Stimulated activated CD4-positive, alpha-beta T cell treated with anti-CD3 and anti-CD28 coated beads, Interleukin-15, amount 100 ng/mL, for 24 hours (primary cell): ENCODE measurements at regions not wholly inside any gene's neighbourhood (a gene's known extent, or its start where the extent isn't known, plus 50 kb on each side); places are given as distances from the start of the nearest gene placed in this dataset.
A peak's percentile ranks its signal among the peaks of the same experiment; 100 is the strongest.

Experiments
- DNase-seq: peaks from one replicate; pipeline ENCODE4 v3.0.0-alpha.2; 2020

- peak; percentile 58 for DNase-seq
Observed at GRCh38 chr12:107352347-107353081, 259.2 kb upstream of the CRY1 start.

DNA sequence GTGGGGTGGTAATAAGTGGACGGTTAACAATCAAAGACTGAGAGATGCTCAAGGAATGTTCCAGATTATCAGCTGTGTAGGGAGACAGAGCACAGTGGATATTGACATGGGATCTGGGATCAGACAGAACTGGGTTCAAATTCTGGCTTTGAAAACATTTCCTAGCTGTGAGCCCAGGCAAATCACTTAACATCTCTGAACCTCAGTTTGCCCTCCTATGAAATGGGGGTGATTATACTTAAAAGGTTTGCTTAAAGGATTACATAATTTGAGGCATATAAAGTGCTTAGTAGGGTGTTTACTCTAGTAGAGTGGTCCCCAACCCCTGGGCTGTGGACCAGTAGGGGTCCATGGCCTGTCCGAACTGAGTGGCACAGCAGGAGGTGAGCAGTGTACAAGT lies 260.0 kb upstream of the CRY1 start:
- DNase-seq, result no peak

GRCh38 chr12:107355004-107355565 lies 261.7 kb upstream of the CRY1 start:
- DNase-seq, result no peak

DNA sequence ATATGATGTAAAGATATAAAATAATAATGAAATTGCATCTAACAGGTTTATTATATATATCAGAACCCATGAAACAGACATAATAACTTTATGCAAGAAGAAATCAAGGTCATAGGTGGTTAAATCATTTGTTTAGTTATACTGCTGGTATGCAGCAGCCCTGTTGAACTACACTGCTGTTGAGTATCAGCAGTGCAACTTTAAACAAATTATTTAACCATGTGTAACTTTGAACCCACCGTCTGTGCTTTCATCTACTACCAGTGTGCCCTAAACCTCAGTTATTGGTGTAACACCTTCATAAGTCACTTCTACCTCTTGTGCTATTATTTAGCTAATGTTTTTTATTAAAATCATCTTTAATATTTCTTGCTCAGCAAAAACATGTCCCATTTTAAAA lies 262.3 kb upstream of the CRY1 start:
- DNase-seq, result no peak

DNA sequence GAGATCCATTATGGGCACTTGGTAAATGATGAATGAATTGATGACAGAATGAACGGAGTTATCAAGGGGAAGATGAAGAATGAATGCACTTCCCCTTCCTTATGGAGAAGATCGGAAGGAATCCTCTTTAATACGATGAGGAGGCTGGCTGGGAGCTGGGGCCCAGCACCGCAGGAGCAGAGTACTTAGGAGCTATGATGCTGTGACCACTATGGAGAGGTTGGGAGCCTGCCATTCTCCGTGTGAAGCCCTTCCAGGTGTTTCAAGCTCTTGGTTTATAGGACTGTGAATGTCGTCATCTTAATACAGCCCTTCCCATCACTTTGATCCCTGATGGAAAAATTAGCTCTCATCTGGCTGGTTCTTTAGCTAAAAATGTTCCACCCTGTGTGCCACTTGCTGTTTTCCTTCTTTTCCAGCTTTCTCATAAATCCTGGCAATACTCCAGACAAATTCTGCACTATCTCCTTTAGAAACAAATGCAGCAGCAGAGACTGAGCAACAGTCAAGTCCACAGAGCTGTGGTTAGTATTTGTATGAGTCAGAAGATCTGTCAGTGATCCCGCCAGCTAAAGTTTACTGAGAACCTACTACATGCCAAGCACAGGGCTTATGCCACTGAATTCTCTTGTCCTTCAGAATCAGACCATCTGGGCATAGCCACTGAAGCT lies 263.1 kb upstream of the CRY1 start:
- no peak for DNase-seq

DNA sequence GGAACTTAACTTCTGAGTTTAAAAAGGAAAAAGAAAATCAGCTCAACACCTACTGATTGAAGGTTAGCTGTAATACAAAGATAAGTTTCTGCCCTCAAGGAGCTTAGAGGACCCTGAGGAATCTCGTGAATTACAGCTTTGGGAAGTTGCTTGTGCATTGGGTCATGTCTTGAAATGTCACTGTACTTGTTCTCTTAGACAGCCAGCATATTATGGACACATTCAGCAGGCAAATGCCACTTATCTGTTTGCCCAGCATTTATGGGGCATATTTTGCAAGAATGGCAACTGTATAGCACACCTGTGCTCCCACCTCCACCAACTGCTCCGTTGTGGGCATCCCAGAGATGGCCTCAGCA lies 263.6 kb upstream of the CRY1 start:
- DNase-seq, result no peak

GRCh38 chr12:107359382-107359781 lies 266.0 kb upstream of the CRY1 start:
- no peak for DNase-seq

DNA sequence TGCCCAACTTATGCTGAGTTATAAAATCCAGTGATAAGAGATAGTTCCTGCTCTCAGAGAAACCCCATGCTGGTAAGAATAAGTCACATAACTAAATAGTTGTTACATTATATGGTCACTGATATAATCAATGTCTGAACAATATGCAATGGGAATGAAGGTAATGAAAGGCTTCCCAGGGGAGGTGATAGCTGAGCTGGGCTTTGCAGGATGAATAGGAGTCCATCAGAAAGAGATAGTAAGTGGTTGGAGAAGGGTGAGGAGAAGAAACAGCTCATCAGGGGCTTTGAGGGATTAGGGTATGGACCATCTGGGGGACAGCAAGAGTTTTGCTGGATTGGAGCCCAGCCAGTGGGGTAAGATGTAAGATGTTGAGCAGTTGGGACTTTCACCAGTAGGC lies 266.7 kb upstream of the CRY1 start:
- no peak for DNase-seq

DNA sequence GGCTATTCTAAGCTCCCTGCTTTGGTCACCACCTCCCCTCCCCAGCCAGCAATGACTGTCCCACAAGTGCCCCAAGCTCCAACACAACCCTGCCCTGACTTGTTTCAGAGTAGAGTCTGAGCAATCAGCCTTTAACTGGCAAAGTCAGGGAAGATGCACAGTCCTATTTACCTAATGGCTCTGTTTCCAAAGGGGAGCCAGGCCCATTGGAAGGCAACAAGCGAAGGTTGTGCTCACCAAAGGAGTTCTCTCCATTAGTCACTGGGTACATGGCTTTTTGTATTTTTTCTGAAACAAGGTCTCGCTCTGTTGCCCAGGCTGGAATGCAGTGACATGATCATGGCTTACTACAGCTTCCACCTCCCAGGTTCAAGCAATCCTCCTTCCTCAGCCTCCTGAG lies 267.1 kb upstream of the CRY1 start:
- no peak for DNase-seq

- no peak for DNase-seq
Observed at GRCh38 chr12:107361970-107362369, 268.6 kb upstream of the CRY1 start.

DNA sequence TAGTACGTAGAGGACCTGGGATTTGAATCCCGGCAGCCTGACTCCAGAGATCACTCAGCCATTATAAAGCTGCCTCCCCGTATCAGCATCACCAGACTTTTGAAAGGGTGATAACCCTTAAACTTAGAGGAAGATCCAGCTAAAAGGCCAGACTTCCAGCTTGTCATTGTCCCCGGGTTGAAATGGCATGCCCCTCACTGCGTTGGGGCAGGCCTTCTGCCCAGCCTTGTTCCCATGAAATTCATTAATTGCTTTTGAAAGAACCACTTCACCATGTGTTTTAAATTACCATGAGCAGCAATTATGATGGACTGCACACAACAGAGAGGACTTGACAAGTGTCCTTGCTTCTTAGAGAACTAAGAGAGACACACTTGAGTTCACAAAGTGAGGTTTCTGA lies 269.6 kb upstream of the CRY1 start:
- DNase-seq, result no peak

DNA sequence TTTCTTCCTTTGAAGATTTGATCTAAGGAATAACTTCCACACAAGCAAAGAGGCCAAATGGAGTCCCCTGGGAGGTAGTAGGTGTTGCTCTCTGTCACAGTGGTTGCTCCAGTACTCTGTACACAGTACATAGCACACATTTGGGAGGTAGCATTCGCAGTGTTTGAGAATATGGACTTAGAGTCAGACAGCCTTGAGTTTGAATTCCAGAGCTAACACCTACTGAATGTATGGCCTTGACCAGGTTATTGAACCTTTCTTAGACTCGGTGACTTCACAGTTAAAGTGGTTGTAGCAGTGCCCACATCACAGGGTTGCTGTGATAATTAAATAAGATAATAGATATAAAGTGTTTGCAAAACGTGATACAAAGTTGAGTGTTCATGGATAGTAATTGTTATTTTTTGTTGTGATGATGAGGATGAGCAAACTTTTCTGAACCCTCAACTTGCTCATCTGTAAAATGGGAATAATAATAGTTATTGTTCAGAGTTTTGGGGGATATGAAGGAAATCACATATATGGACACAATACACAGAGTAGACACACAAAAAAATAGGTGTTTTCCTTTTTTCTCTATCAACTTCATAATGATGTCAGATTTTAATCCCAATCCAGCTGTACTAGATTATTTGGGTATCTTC lies 271.6 kb upstream of the CRY1 start:
- DNase-seq, result no peak

DNA sequence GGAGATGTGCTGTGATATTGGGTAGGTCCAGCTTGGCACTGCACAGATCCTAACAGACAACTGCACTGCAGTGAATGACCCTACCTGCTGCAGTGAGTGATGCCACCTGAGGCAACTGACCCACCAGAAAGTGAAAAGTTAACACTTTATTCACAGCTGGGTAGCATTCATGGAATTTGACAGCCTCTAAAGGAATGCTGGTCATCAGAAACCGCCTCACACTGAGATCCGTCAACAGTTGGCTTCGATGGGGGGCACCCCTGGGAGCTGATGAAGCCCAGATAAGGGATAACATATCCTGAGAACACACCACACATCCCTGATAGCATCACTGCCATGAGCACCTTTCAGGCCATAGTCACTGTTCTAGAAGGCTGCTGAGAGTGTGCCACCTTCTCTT lies 272.4 kb upstream of the CRY1 start:
- no peak for DNase-seq

GRCh38 chr12:107366322-107366721 lies 273.0 kb upstream of the CRY1 start:
- no peak for DNase-seq

GRCh38 chr12:107368586-107368985 lies 275.2 kb upstream of the CRY1 start:
- peak; percentile 66 for DNase-seq

DNA sequence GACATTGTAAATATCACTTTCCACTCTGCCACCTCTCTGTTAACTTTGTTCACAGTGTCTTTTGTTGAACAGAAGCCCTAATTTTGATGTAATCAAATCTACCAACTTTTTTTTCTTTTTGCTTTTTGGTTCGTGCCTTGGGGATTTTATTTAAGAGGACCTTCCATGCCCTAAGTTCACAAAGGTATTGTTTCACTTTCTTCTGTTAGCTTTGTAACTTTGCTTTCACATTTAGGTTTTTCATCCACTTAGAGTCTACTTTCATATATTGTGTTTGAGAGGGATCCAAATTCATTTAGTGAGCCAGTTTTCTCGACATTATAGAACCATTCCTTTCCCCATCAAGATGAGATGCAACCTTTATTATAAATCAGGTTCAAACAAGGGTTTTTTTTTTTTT lies 275.7 kb upstream of the CRY1 start:
- DNase-seq, result no peak

GRCh38 chr12:107369679-107370078 lies 276.3 kb upstream of the CRY1 start:
- DNase-seq, result peak; percentile 54

DNA sequence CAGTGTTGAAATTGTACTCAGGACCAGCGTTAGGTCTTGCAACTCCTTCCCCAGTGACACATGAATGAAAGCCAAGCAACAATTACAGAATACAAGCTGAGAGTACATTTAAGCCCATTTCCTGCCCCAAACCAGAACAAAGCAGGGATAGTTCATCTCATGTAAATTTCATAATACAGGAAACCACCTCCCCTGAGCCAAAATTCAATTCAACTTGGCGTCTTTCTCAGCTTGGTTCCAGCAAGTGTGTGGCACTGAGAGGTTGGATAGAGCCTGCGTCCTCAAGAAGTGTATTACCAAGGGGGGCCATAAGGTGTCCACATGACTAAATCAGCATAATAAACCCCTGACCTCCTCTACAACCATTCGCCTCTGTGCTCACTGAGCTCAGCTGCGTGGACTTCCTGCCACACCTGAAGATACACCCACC lies 278.9 kb upstream of the CRY1 start:
- peak; percentile 30 for DNase-seq

DNA sequence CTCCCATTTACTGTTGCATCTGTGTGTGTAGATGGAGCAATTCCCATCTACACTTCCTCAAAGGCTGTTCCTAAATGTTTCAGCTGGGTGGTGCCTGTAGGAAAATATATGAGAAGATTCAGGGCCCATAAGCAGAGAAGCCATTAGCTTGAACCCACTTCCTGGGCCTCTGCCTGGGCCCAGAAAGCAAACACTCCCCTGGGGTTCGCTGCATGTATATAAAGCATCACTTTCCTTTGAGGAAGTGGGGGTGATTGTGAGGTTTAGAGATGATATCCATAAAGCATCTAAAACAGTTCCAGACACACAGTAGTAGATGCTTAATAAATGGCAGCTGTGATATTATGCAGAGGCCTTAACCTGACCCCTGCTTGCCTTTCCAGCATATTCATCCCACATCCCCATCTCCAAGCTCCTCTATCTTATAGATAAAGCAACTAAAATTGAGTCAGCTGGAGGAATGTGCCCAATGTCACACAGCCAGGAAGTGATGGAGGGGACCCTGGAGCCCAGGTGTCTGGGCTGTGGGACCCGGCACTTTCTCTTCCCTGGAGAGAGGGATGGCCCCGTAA lies 280.0 kb upstream of the CRY1 start:
- no peak for DNase-seq

DNA sequence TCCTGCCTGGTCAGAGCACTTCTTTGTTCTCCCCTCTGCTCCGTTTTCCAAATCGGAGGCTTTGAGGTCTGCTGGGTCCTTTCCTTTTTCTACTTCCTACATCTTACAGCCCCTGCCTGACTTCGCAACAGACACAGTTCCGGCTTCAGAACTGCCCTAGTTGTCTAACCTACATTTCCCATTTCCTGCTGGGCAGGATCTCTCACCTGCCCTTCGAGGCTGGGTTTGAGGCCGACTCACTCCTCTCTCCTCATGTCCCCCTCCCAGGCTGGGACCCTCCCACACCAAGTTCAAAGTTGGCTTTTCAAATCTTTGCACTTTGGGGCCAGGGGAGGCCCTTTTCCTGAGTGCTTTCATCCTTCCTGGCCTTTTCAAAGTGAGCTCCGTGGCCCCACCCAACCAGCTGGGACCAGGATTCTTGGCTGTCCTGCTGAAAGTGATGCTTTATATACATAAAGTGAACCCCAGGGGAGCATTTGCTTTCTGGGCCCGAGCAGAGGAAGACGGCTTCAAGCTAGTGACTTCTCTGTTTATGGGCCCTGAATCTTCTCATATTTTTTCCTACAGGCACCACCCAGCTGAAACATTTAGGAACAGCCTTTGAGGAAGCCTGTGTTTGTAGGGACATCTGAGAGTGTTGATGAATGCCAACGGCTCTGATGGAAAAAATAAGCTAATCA lies 281.0 kb upstream of the CRY1 start:
- peak; percentile 13 for DNase-seq

GRCh38 chr12:107375231-107375630 lies 281.9 kb upstream of the CRY1 start:
- no peak for DNase-seq

GRCh38 chr12:107377596-107378385 lies 284.4 kb upstream of the CRY1 start:
- DNase-seq, result no peak
